ENCODE measurements at regions not wholly inside any gene's neighbourhood (a gene's known extent, or its start where the extent isn't known, plus 50 kb on each side); places are given as distances from the start of the nearest gene placed in this dataset.

DNA sequence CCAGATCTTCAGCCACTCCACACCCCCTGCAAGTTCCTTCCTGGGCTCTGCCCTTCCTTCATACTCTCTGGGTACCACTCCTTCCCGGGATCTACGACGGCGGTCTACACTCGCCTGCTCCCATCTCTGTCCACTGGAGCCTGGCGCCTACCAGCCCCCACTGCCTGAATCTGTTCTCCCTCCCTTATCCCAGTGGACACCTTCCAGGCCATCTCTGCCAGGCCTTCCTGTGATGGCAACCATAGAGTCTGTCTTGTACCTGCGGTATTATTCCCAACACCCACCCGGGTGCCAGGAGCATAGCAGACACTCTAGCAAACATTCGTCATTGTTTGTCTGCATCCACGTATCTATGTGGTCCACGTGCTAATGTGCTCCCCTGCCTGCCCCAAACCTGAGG lies 140.9 kb downstream of the ZFP36L2 start:
- no peaks in the 10 kb centered on the region for H4K20me1 ChIP-seq (replicated peaks; ENCODE audit: insufficient read depth)
- TF ChIP-seq, protein P1, sequence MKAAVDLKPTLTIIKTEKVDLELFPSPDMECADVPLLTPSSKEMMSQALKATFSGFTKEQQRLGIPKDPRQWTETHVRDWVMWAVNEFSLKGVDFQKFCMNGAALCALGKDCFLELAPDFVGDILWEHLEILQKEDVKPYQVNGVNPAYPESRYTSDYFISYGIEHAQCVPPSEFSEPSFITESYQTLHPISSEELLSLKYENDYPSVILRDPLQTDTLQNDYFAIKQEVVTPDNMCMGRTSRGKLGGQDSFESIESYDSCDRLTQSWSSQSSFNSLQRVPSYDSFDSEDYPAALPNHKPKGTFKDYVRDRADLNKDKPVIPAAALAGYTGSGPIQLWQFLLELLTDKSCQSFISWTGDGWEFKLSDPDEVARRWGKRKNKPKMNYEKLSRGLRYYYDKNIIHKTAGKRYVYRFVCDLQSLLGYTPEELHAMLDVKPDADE (IDR thresholded peaks at IDR 0.05): no peak
- TF ChIP-seq ZNF331 (CRISPR knock-in tag; IDR thresholded peaks at IDR 0.05; ENCODE audit: low read depth) (no peak), EZH2phosphoT487 (IDR thresholded peaks at IDR 0.05; ENCODE audit: unreplicated experiment) (no peak), NANOG (IDR thresholded peaks at IDR 0.05; ENCODE audit: borderline replicate concordance) (no peak), JUNB (IDR thresholded peaks at IDR 0.05; ENCODE audit: unreplicated experiment) (no peak), POLR2AphosphoS5 (IDR thresholded peaks at IDR 0.05; ENCODE audit: low read depth) (no peak), EZH2 (IDR thresholded peaks at IDR 0.05; ENCODE audit: low read depth, unreplicated experiment) (no peak), CREB1 (CRISPR knock-in tag; IDR thresholded peaks at IDR 0.05; ENCODE audit: low read depth) (no peak), STAT1 (IDR thresholded peaks at IDR 0.05; ENCODE audit: unreplicated experiment) (no peak), ZNF114 (CRISPR knock-in tag; IDR thresholded peaks at IDR 0.05) (no peak)
- TF ChIP-seq, protein P2, sequence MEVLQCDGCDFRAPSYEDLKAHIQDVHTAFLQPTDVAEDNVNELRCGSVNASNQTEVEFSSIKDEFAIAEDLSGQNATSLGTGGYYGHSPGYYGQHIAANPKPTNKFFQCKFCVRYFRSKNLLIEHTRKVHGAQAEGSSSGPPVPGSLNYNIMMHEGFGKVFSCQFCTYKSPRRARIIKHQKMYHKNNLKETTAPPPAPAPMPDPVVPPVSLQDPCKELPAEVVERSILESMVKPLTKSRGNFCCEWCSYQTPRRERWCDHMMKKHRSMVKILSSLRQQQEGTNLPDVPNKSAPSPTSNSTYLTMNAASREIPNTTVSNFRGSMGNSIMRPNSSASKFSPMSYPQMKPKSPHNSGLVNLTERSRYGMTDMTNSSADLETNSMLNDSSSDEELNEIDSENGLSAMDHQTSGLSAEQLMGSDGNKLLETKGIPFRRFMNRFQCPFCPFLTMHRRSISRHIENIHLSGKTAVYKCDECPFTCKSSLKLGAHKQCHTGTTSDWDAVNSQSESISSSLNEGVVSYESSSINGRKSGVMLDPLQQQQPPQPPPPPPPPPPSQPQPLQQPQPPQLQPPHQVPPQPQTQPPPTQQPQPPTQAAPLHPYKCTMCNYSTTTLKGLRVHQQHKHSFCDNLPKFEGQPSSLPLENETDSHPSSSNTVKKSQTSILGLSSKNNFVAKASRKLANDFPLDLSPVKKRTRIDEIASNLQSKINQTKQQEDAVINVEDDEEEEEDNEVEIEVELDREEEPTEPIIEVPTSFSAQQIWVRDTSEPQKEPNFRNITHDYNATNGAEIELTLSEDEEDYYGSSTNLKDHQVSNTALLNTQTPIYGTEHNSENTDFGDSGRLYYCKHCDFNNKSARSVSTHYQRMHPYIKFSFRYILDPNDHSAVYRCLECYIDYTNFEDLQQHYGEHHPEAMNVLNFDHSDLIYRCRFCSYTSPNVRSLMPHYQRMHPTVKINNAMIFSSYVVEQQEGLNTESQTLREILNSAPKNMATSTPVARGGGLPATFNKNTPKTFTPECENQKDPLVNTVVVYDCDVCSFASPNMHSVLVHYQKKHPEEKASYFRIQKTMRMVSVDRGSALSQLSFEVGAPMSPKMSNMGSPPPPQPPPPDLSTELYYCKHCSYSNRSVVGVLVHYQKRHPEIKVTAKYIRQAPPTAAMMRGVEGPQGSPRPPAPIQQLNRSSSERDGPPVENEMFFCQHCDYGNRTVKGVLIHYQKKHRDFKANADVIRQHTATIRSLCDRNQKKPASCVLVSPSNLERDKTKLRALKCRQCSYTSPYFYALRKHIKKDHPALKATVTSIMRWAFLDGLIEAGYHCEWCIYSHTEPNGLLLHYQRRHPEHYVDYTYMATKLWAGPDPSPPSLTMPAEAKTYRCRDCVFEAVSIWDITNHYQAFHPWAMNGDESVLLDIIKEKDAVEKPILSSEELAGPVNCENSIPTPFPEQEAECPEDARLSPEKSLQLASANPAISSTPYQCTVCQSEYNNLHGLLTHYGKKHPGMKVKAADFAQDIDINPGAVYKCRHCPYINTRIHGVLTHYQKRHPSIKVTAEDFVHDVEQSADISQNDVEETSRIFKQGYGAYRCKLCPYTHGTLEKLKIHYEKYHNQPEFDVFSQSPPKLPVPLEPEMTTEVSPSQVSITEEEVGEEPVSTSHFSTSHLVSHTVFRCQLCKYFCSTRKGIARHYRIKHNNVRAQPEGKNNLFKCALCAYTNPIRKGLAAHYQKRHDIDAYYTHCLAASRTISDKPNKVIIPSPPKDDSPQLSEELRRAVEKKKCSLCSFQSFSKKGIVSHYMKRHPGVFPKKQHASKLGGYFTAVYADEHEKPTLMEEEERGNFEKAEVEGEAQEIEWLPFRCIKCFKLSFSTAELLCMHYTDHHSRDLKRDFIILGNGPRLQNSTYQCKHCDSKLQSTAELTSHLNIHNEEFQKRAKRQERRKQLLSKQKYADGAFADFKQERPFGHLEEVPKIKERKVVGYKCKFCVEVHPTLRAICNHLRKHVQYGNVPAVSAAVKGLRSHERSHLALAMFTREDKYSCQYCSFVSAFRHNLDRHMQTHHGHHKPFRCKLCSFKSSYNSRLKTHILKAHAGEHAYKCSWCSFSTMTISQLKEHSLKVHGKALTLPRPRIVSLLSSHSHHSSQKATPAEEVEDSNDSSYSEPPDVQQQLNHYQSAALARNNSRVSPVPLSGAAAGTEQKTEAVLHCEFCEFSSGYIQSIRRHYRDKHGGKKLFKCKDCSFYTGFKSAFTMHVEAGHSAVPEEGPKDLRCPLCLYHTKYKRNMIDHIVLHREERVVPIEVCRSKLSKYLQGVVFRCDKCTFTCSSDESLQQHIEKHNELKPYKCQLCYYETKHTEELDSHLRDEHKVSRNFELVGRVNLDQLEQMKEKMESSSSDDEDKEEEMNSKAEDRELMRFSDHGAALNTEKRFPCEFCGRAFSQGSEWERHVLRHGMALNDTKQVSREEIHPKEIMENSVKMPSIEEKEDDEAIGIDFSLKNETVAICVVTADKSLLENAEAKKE (CRISPR knock-in tag; IDR thresholded peaks at IDR 0.05): no peak
- TF ChIP-seq, protein P3, sequence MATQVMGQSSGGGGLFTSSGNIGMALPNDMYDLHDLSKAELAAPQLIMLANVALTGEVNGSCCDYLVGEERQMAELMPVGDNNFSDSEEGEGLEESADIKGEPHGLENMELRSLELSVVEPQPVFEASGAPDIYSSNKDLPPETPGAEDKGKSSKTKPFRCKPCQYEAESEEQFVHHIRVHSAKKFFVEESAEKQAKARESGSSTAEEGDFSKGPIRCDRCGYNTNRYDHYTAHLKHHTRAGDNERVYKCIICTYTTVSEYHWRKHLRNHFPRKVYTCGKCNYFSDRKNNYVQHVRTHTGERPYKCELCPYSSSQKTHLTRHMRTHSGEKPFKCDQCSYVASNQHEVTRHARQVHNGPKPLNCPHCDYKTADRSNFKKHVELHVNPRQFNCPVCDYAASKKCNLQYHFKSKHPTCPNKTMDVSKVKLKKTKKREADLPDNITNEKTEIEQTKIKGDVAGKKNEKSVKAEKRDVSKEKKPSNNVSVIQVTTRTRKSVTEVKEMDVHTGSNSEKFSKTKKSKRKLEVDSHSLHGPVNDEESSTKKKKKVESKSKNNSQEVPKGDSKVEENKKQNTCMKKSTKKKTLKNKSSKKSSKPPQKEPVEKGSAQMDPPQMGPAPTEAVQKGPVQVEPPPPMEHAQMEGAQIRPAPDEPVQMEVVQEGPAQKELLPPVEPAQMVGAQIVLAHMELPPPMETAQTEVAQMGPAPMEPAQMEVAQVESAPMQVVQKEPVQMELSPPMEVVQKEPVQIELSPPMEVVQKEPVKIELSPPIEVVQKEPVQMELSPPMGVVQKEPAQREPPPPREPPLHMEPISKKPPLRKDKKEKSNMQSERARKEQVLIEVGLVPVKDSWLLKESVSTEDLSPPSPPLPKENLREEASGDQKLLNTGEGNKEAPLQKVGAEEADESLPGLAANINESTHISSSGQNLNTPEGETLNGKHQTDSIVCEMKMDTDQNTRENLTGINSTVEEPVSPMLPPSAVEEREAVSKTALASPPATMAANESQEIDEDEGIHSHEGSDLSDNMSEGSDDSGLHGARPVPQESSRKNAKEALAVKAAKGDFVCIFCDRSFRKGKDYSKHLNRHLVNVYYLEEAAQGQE (IDR thresholded peaks at IDR 0.05; ENCODE audit: unreplicated experiment): no peak
- TF ChIP-seq, protein P4, sequence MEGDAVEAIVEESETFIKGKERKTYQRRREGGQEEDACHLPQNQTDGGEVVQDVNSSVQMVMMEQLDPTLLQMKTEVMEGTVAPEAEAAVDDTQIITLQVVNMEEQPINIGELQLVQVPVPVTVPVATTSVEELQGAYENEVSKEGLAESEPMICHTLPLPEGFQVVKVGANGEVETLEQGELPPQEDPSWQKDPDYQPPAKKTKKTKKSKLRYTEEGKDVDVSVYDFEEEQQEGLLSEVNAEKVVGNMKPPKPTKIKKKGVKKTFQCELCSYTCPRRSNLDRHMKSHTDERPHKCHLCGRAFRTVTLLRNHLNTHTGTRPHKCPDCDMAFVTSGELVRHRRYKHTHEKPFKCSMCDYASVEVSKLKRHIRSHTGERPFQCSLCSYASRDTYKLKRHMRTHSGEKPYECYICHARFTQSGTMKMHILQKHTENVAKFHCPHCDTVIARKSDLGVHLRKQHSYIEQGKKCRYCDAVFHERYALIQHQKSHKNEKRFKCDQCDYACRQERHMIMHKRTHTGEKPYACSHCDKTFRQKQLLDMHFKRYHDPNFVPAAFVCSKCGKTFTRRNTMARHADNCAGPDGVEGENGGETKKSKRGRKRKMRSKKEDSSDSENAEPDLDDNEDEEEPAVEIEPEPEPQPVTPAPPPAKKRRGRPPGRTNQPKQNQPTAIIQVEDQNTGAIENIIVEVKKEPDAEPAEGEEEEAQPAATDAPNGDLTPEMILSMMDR (conservative IDR thresholded peaks at IDR 0.05; ENCODE audit: low read depth in 2 of 2): no peak
- H3K27ac ChIP-seq (ENCODE audit: low read depth): no peak overlapping the region
- peaks cover 12% of the 10 kb centered on the region for H3K9me3 Mint-ChIP-seq
- H3K36me3 ChIP-seq (ENCODE audit: insufficient read depth): no peaks in the 10 kb centered on the region
- ATAC-seq (no peak), DNase-seq (ENCODE audit: low spot score) (no peak)
- no peaks in the 10 kb centered on the region for H3F3A ChIP-seq (replicated peaks; ENCODE audit: low read depth)
- H3K4me2 ChIP-seq: no peak overlapping the region
- H3K4me3 Mint-ChIP-seq: no peak overlapping the region; the same call in 2 of the 3 replicates
- no peak overlapping the region for H2AFZ ChIP-seq
- peaks cover 11% of the 10 kb centered on the region for H3K4me1 ChIP-seq (ENCODE audit: insufficient read depth)
- H3K27ac Mint-ChIP-seq: no peak overlapping the region
- H3K9me2 ChIP-seq (ENCODE audit: insufficient read depth): 0 out of 2 replicates have a peak, but pooled peaks cover 4% of the 10 kb centered on the region
- no peak overlapping the region for H3K4me3 ChIP-seq
- H3K79me2 ChIP-seq (replicated peaks; ENCODE audit: insufficient read depth): no peaks in the 10 kb centered on the region
- H3K27me3 Mint-ChIP-seq (ENCODE audit: insufficient read depth, low read depth, poor library complexity): peaks cover 11% of the 10 kb centered on the region
- H3K27me3 ChIP-seq (ENCODE audit: insufficient read depth): no peaks in the 10 kb centered on the region
- H3K4me1 Mint-ChIP-seq: peaks cover 36% of the 10 kb centered on the region
- H3K36me3 Mint-ChIP-seq (ENCODE audit: low read depth): no peaks in the 10 kb centered on the region; the same call in 2 of the 3 replicates

Measured in GM23338 (cell line).